ENCODE measurements at regions not wholly inside any gene's neighbourhood (a gene's known extent, or its start where the extent isn't known, plus 50 kb on each side); places are given as distances from the start of the nearest gene placed in this dataset.

DNA sequence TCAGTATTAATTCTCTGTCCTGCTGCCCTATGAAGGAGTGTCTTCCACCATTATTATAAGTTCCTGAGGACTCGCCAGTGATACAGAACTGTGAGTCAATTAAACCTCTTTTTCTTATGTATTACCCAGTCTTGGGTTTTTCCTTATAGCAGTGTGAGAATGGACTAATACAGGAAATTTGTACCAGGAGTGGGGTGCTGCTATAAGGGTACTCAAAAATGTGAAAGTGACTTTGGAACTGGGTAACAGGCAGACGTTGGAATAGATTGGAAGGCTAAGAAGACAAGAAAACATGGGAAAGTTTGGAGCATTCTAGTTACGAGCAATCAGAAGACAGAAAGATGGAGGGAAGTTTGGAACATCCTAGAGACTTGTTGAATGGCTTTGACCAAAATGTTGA, 616.7 kb upstream of the EPHA7 start:
- Mint-ChIP-seq H3K9me3 (ENCODE audit: low read depth) (peaks cover 19% of the 10 kb centered on the region), H3K4me3 (ENCODE audit: unreplicated experiment) (no peak overlapping the region), H3K36me3 (ENCODE audit: low read depth) (peaks cover 11% of the 10 kb centered on the region), H3K27ac (ENCODE audit: unreplicated experiment) (no peak overlapping the region), H3K27me3 (ENCODE audit: low read depth) (no peaks in the 10 kb centered on the region), H3K4me1 (ENCODE audit: low read depth) (peaks cover 3% of the 10 kb centered on the region)
- DNase-seq (ENCODE audit: low spot score) = no peak
- TF ChIP-seq, protein P1, sequence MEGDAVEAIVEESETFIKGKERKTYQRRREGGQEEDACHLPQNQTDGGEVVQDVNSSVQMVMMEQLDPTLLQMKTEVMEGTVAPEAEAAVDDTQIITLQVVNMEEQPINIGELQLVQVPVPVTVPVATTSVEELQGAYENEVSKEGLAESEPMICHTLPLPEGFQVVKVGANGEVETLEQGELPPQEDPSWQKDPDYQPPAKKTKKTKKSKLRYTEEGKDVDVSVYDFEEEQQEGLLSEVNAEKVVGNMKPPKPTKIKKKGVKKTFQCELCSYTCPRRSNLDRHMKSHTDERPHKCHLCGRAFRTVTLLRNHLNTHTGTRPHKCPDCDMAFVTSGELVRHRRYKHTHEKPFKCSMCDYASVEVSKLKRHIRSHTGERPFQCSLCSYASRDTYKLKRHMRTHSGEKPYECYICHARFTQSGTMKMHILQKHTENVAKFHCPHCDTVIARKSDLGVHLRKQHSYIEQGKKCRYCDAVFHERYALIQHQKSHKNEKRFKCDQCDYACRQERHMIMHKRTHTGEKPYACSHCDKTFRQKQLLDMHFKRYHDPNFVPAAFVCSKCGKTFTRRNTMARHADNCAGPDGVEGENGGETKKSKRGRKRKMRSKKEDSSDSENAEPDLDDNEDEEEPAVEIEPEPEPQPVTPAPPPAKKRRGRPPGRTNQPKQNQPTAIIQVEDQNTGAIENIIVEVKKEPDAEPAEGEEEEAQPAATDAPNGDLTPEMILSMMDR (IDR thresholded peaks at IDR 0.05) = no peak

DNA sequence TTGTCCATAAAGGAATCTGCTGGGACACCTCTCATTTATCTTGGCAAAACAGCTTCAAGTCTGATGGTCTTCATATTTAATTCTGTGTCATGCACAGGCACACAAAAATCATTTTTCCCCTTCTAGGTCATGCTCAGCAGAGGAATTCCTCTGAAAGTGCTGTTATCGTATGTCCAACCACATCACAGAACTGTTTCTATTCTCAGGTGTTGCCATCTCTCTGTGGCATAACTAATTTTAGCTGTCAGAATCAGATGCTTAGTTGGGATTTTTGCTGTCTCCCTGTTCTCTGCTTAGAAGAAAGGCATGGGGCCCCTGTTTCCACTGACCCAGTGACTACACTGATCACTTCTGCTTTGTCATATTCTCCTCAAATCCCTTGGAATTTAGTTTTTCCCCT, 608.0 kb upstream of the EPHA7 start:
- Mint-ChIP-seq H3K36me3 (ENCODE audit: low read depth) (peaks cover 2% of the 10 kb centered on the region), H3K9me3 (ENCODE audit: low read depth) (no peaks in the 10 kb centered on the region), H3K27me3 (ENCODE audit: low read depth) (no peaks in the 10 kb centered on the region), H3K4me1 (ENCODE audit: low read depth) (no peaks in the 10 kb centered on the region), H3K27ac (ENCODE audit: unreplicated experiment) (no peak overlapping the region), H3K4me3 (ENCODE audit: unreplicated experiment) (no peak overlapping the region)
- TF ChIP-seq, protein P1 (IDR thresholded peaks at IDR 0.05) = no peak
- DNase-seq (ENCODE audit: low spot score) = no peak

DNA sequence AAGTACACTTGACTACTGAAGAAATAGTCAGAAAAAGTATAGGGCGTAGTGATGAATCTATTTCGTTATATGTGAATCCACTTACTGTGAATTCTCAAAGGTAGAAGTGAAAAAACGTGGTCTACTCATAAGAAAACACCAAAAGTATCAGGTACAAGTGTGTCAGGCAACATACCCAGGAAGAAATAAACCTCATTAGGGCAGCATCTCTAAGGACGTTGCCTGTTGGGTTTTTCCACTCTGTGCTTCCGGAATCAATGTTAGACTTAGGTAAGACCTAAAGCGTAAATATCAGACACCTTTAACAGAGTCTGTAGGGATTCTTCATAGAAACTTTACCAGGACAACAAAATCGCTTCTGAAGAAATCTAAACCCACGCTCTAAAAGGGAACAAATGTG, 607.2 kb upstream of the EPHA7 start:
- DNase-seq (ENCODE audit: low spot score) = no peak
- H3K4me3 Mint-ChIP-seq (ENCODE audit: unreplicated experiment) = no peak overlapping the region
- no peak overlapping the region for H3K27ac Mint-ChIP-seq (ENCODE audit: unreplicated experiment)
- H3K4me1 Mint-ChIP-seq (ENCODE audit: low read depth) = no peaks in the 10 kb centered on the region
- H3K36me3 Mint-ChIP-seq (ENCODE audit: low read depth) = peaks cover 2% of the 10 kb centered on the region
- TF ChIP-seq, protein P1 (IDR thresholded peaks at IDR 0.05) = no peak
- no peaks in the 10 kb centered on the region for H3K27me3 Mint-ChIP-seq (ENCODE audit: low read depth)
- peaks cover 3% of the 10 kb centered on the region for H3K9me3 Mint-ChIP-seq (ENCODE audit: low read depth)

DNA sequence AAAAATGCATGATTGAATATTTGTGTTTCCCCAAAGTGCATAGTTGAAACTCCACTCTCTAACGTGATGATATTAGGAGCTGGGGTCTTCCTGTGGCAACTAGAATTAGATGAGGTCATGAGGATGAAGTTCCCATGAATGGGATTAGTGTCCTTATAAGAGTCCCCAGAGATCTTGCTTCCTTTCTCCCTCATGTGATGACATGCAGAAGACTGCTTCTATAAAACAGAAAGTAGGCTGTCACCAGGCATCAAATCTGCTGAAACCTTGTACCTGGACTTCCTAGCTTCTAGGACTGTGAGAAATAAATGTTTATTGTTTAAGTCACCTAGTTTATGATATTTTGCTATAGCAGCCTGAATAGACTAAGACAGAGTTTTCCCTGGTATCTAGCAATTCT, 586.5 kb upstream of the EPHA7 start:
- Mint-ChIP-seq H3K36me3 (ENCODE audit: low read depth) (no peaks in the 10 kb centered on the region), H3K4me1 (ENCODE audit: low read depth) (peaks cover 10% of the 10 kb centered on the region), H3K9me3 (ENCODE audit: low read depth) (peaks cover 12% of the 10 kb centered on the region), H3K27me3 (ENCODE audit: low read depth) (no peaks in the 10 kb centered on the region), H3K27ac (ENCODE audit: unreplicated experiment) (no peak overlapping the region), H3K4me3 (ENCODE audit: unreplicated experiment) (no peak overlapping the region)
- no peak for DNase-seq (ENCODE audit: low spot score)
- TF ChIP-seq, protein P1 (IDR thresholded peaks at IDR 0.05) = no peak

DNA sequence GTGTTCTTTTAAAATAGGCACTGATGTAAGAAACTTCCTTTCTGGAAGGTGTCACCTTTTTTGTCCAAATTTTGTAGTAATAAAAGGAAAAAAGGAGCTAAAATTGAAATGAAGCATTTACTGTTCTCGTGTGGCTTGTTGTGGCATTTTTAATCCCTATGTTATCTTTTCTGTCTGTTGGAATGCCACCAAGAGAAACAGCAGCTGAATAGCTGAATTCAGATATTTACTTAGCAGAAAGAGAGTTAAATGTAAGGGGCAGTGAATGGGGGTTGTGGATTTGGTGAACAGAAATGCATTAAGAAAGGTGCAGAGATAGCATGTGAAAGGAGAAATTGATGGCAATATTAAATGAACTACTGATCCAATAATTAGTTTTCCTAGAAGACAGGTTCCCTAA, 573.6 kb upstream of the EPHA7 start:
- DNase-seq (ENCODE audit: low spot score) = no peak
- peaks cover 5% of the 10 kb centered on the region for H3K9me3 Mint-ChIP-seq (ENCODE audit: low read depth)
- H3K27ac Mint-ChIP-seq (ENCODE audit: unreplicated experiment) = peak overlapping the region; percentile 65
- peaks cover 3% of the 10 kb centered on the region for H3K36me3 Mint-ChIP-seq (ENCODE audit: low read depth)
- TF ChIP-seq, protein P1 (IDR thresholded peaks at IDR 0.05) = no peak
- H3K4me3 Mint-ChIP-seq (ENCODE audit: unreplicated experiment) = no peak overlapping the region
- H3K4me1 Mint-ChIP-seq (ENCODE audit: low read depth) = peaks cover 53% of the 10 kb centered on the region
- no peaks in the 10 kb centered on the region for H3K27me3 Mint-ChIP-seq (ENCODE audit: low read depth)

Measured in chondrocyte (in vitro differentiated cells).